ENCODE measurements at regions not wholly inside any gene's neighbourhood (a gene's known extent, or its start where the extent isn't known, plus 50 kb on each side); places are given as distances from the start of the nearest gene placed in this dataset.
"Not testable (repeated sequence)": the region's sequence is repeated elsewhere in the genome, so short reads cannot be mapped to it uniquely, and the experiment has no call there.

GRCh38 chr9:108270561-108270960 is 585.2 kb downstream of the ACTL7B start:
- DNase-seq: no peak

DNA sequence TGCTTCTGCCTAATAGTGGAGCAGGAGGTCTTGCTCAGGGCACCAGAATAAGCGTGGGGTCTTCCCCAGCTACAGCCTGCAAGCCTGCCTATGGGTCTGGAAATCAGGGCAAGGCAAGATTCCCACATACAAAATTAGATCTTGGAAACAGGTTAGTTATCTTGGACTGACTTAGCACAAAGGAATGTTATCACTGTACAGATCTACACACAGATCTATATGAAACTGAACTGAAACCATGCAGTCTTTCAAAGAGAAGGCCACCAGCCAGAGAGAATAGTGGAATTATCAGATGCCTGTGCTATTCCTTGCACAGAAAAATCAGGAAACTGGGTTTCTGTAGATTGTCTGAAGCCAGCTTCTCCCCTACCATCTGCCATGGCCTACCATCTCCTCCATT is 585.7 kb downstream of the ACTL7B start:
- DNase-seq: no peak

DNA sequence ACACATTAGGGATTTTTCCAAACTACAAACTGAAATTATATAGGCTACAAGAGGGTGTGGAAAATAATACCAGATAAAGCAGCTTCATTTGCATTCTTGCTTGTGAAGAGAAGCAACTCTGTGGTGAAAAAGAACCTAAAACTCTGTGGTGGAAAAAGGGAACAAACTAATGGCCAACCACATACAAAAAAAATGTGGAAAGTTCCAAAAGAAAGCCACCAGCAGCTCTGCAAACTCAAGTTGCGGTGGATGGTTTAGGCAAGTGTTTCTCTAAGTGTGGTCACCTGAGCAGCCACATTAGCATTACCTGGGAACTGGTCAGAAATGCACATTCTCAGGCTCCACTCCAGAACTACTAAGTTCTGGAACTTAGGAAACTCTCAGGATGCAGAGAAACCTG is 586.4 kb downstream of the ACTL7B start:
- no peak for DNase-seq

- DNase-seq: no peak
Observed at GRCh38 chr9:108265065-108265464, 590.7 kb downstream of the ACTL7B start.

DNA sequence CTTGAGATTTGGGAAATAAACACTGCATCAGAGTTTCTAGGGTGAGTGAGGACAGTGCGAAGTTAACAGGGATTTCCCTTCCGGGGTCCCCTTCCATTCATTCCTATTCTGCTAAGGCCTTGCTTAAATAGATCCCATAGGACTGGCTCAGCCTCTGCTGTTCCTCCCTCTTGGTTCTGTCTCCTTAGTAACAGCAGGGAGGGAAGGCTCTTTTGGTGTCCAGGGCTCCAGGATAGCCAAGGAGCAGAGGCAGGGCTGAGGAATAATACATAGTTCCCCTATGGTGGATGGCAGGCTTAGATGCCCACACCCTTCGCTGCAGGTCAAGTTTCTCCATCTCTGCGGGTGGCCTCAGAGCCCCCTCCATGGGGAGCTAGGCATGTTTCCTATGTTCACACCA is 591.7 kb downstream of the ACTL7B start:
- DNase-seq: no peak

DNA sequence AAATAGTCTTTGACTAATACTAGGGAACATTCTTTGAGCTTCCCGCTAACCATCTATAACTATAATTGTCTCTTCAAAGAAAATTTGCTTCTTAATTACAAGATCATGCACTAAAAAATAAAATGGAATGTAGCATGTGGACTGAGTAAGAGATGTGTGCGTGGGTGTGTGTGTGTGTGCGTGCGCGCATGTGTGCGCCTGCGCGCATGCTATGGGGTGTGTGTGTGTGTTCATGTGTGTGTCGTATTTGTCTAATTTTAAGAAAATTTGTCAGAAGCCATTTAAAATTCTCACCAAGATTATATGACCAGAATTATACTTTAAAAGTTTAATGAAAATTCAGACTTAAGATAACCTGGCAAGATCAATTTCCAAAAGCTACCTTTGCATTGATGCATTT is 593.0 kb downstream of the ACTL7B start:
- no peak for DNase-seq

GRCh38 chr9:108259917-108260675 is 595.7 kb downstream of the ACTL7B start:
- no peak for DNase-seq

GRCh38 chr9:108258640-108259039 is 597.1 kb downstream of the ACTL7B start:
- DNase-seq: no peak

- no peak for DNase-seq
Observed at GRCh38 chr9:108257382-108257781, 598.4 kb downstream of the ACTL7B start.

- DNase-seq: no peak
Observed at GRCh38 chr9:108254236-108254635, 601.5 kb downstream of the ACTL7B start.

DNA sequence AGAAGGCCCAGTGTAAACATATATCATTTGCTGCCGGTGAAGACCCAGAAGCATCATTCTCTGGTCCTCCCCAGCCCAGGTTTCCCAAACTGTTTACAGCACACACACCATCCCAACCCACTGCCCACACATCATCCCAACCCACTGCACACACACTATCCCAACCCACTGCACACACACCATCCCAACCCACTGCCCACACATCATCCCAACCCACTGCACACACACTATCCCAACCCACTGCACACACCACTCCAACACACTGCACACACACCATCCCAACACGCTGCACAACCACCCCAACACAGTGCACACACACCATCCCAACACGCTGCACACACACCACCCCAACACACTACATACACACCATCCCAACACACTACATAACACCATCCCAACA is 608.4 kb downstream of the ACTL7B start:
- not testable (repeated sequence) for DNase-seq

- DNase-seq: no peak
Observed at GRCh38 chr9:108245901-108246300, 609.9 kb downstream of the ACTL7B start.

GRCh38 chr9:108245331-108245730 is 610.5 kb downstream of the ACTL7B start:
- DNase-seq: no peak

DNA sequence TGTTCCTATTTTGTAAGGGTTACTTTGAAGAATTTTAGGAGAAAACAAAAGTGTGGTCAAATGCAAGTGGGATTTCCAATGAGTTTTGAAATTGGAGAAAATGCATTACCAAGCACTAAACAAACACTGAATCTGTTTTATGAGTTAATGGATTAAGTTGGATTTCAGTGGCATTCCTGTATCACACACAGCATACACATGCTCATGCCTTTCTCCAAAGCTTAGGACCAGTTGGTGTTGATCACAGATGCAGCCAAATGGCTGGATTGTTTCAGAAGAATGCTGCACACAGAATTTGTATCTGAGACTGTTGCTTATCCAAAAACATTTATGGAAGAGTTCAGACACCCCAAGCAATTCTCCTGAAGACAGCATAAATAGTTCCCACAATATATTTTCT is 611.1 kb downstream of the ACTL7B start:
- DNase-seq: no peak

DNA sequence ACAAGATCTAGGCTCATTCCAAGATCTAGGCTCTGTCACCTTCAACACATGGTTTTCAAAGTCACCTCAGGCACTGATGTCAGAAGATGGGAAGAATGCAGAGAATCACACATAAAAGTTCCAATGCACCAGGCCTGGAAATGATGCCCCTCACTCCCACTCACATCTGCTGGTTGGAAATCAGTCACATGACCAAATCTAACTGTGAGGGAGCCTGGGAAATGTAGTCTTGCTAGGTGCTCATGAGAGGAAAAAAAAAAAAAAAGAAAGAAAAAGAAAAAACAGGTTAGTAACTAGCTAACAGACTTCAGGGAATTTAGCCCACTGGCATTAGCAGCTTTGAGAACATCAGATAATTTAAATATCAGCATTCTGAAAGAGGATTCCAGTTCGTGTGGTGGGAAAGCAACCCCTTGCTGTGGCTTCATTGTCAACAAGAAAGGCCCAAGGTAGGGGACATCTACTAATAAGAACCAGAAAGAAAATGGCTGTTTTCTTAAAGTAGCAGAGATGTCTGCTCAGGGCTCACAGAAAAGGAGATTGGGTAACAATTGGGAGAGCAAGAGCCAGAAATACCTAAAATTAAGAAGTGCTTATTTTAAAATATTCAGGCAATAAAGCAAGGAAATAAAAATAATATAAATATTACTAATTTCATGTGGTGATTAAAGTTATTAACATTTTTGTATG is 614.3 kb downstream of the ACTL7B start:
- DNase-seq: no peak

GRCh38 chr9:108239696-108240321 is 616.0 kb downstream of the ACTL7B start:
- no peak for DNase-seq

- no peak for DNase-seq
Observed at GRCh38 chr9:108235609-108236008, 620.2 kb downstream of the ACTL7B start.

DNA sequence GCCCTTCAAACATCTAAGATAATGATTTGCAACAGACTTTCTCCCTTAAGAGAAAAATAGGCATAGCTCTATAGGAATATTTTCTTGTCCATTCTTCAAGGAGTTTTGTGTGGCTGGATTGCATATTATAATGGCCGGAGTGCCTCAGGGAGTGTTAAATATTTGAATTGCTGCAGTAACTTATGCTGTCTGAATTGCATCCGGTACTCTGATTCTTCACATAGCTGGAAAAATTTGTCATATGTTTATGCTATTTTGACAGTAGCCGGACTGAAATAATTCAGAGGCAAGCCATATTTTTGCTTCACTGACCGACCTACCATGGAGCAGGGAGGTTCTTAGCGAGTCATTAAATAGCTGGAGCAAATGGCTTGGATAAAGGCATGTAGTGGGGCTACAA is 621.0 kb downstream of the ACTL7B start:
- no peak for DNase-seq

- DNase-seq: no peak
Observed at GRCh38 chr9:108225149-108225800, 630.5 kb downstream of the ACTL7B start.

- DNase-seq: no peak
Observed at GRCh38 chr9:108224716-108225115, 631.1 kb downstream of the ACTL7B start.

GRCh38 chr9:108219664-108220063 is 636.1 kb downstream of the ACTL7B start:
- DNase-seq: no peak

- DNase-seq: no peak
Observed at GRCh38 chr9:108217431-108218349, 638.1 kb downstream of the ACTL7B start.

- no peak for DNase-seq
Observed at GRCh38 chr9:108213511-108213910, 642.3 kb downstream of the ACTL7B start.
